NCI-H2227 (cell line): ENCODE measurements at regions not wholly inside any gene's neighbourhood (a gene's known extent, or its start where the extent isn't known, plus 50 kb on each side); places are given as distances from the start of the nearest gene placed in this dataset.

Experiments
- DNase-seq: peaks from one replicate; lab custom pipeline; 2025; ENCODE audit not compliant: unreplicated experiment; lab: John Stamatoyannopoulos, UW

- no peak for DNase-seq
Measured at GRCh38 chr3:76668653-76669052, 371.2 kb upstream of the ROBO2 start.

GRCh38 chr3:76669322-76669721, 370.6 kb upstream of the ROBO2 start:
- no peak for DNase-seq

GRCh38 chr3:76673171-76673570, 366.7 kb upstream of the ROBO2 start:
- no peak for DNase-seq

- no peak for DNase-seq
Measured at GRCh38 chr3:76679541-76679940, 360.4 kb upstream of the ROBO2 start.

GRCh38 chr3:76683256-76683655, 356.6 kb upstream of the ROBO2 start:
- no peak for DNase-seq

- DNase-seq = no peak
Measured at GRCh38 chr3:76684946-76685345, 355.0 kb upstream of the ROBO2 start.

- DNase-seq = no peak
Measured at GRCh38 chr3:76685858-76686257, 354.0 kb upstream of the ROBO2 start.

GRCh38 chr3:76687019-76687418, 352.9 kb upstream of the ROBO2 start:
- DNase-seq = no peak

GRCh38 chr3:76694063-76694462, 345.8 kb upstream of the ROBO2 start:
- no peak for DNase-seq

- DNase-seq = no peak
Measured at GRCh38 chr3:76698136-76698706, 341.7 kb upstream of the ROBO2 start.

GRCh38 chr3:76699846-76700245, 340.1 kb upstream of the ROBO2 start:
- no peak for DNase-seq

- DNase-seq = no peak
Measured at GRCh38 chr3:76700323-76700722, 339.6 kb upstream of the ROBO2 start.

- DNase-seq = no peak
Measured at GRCh38 chr3:76702676-76703075, 337.2 kb upstream of the ROBO2 start.

GRCh38 chr3:76715426-76715825, 324.5 kb upstream of the ROBO2 start:
- no peak for DNase-seq

GRCh38 chr3:76723366-76723765, 316.5 kb upstream of the ROBO2 start:
- DNase-seq = no peak

- DNase-seq = no peak
Measured at GRCh38 chr3:76724075-76724474, 315.8 kb upstream of the ROBO2 start.

- DNase-seq = no peak
Measured at GRCh38 chr3:76724706-76725105, 315.2 kb upstream of the ROBO2 start.

- no peak for DNase-seq
Measured at GRCh38 chr3:76726034-76726433, 313.9 kb upstream of the ROBO2 start.

- no peak for DNase-seq
Measured at GRCh38 chr3:76728426-76728825, 311.5 kb upstream of the ROBO2 start.

- no peak for DNase-seq
Measured at GRCh38 chr3:76731471-76731870, 308.4 kb upstream of the ROBO2 start.

- no peak for DNase-seq
Measured at GRCh38 chr3:76733073-76733759, 306.7 kb upstream of the ROBO2 start.

- no peak for DNase-seq
Measured at GRCh38 chr3:76735152-76735551, 304.7 kb upstream of the ROBO2 start.

GRCh38 chr3:76753599-76753998, 286.3 kb upstream of the ROBO2 start:
- DNase-seq = no peak
